ENCODE measurements at regions not wholly inside any gene's neighbourhood (a gene's known extent, or its start where the extent isn't known, plus 50 kb on each side); places are given as distances from the start of the nearest gene placed in this dataset.

GRCh38 chr3:168266335-168266734 lies 170.6 kb upstream of the GOLIM4 start:
- Histone ChIP-seq H3K4me2 (no peak overlapping the region), H3F3A (replicated peaks; ENCODE audit: insufficient read depth) (no peaks in the 10 kb centered on the region), H3K9me2 (no peaks in the 10 kb centered on the region), H3K9me3 (no peaks in the 10 kb centered on the region), H3K4me1 (ENCODE audit: control insufficient read depth in 1 of 2, insufficient read depth in 2 of 2, low read depth in 1 of 2, low read length in 1 of 2) (no peaks in the 10 kb centered on the region), H3K36me3 (replicated peaks in 1 of 2; ENCODE audit: control insufficient read depth in 1 of 2, insufficient read depth in 2 of 2, low read length in 1 of 2) (no peaks in the 10 kb centered on the region), H3K4me3 (ENCODE audit: low read depth in 2 of 2, low read length in 1 of 2) (no peak overlapping the region), H4K20me1 (ENCODE audit: insufficient read depth) (no peaks in the 10 kb centered on the region), H2AFZ (ENCODE audit: low read depth) (no peak overlapping the region), H3K79me2 (ENCODE audit: insufficient read depth) (no peaks in the 10 kb centered on the region), H3K27ac (ENCODE audit: low read depth in 2 of 2, low read length in 1 of 2) (no peak overlapping the region), H3K27me3 (ENCODE audit: insufficient read depth) (no peaks in the 10 kb centered on the region), H3K9ac (no peak overlapping the region)
- POLR2A ChIA-PET: no interaction called here
- no peak for DNase-seq
- no peak for TF ChIP-seq IRF3 (IDR thresholded peaks at IDR 0.05; ENCODE audit: low read depth, low read length)
- no peak for TF ChIP-seq PBX3 (IDR thresholded peaks at IDR 0.05)
- no peak for TF ChIP-seq FOXM1 (IDR thresholded peaks at IDR 0.05; ENCODE audit: low read depth)
- TF ChIP-seq FOXJ3 (CRISPR knock-in tag; IDR thresholded peaks at IDR 0.05): no peak
- TF ChIP-seq GABPA (IDR thresholded peaks at IDR 0.05; ENCODE audit: low read depth): no peak
- no peak for TF ChIP-seq CHD2 (IDR thresholded peaks at IDR 0.05; ENCODE audit: low read length, partially characterized antibody)
- TF ChIP-seq EZH2phosphoT487 (IDR thresholded peaks at IDR 0.05; ENCODE audit: borderline replicate concordance, low read depth): no peak
- TF ChIP-seq SIN3A (IDR thresholded peaks at IDR 0.05; ENCODE audit: borderline replicate concordance, low read depth, low read length): no peak
- TF ChIP-seq NFIC (IDR thresholded peaks at IDR 0.05; ENCODE audit: borderline replicate concordance): no peak
- TF ChIP-seq ZBTB33 (IDR thresholded peaks at IDR 0.05; ENCODE audit: borderline replicate concordance, low read depth): no peak
- TF ChIP-seq YY1 (IDR thresholded peaks at IDR 0.05; ENCODE audit: low read depth): no peak
- TF ChIP-seq GATA2 (CRISPR knock-in tag; IDR thresholded peaks at IDR 0.05): no peak
- TF ChIP-seq ELF1 (IDR thresholded peaks at IDR 0.05): no peak
- WGBS (ENCODE audit: low lambda C conversion rate): 60% methylated on average over 7 of the region's 7 CpGs
- CTCF ChIA-PET: no interaction called here

- H3K9ac ChIP-seq: no peak overlapping the region
- no peak overlapping the region for H3K4me3 ChIP-seq (ENCODE audit: low read depth in 2 of 2, low read length in 1 of 2)
- ChIA-PET CTCF (interaction anchor here (0.9 kb wide), 1 partner anchor 381 kb away, joined by 3 read pairs; no protein-coding TSS in a partner anchor), POLR2A (no interaction called here)
- H3K79me2 ChIP-seq (ENCODE audit: insufficient read depth): no peaks in the 10 kb centered on the region
- no peaks in the 10 kb centered on the region for H3F3A ChIP-seq (replicated peaks; ENCODE audit: insufficient read depth)
- DNase-seq: no peak
- H4K20me1 ChIP-seq (ENCODE audit: insufficient read depth): no peaks in the 10 kb centered on the region
- H3K4me1 ChIP-seq (ENCODE audit: control insufficient read depth in 1 of 2, insufficient read depth in 2 of 2, low read depth in 1 of 2, low read length in 1 of 2): no peaks in the 10 kb centered on the region
- H2AFZ ChIP-seq (ENCODE audit: low read depth): no peak overlapping the region
- H3K9me2 ChIP-seq: no peaks in the 10 kb centered on the region
- no peaks in the 10 kb centered on the region for H3K36me3 ChIP-seq (replicated peaks in 1 of 2; ENCODE audit: control insufficient read depth in 1 of 2, insufficient read depth in 2 of 2, low read length in 1 of 2)
- no peaks in the 10 kb centered on the region for H3K9me3 ChIP-seq
- H3K27ac ChIP-seq (ENCODE audit: low read depth in 2 of 2, low read length in 1 of 2): no peak overlapping the region
- H3K4me2 ChIP-seq: no peak overlapping the region
- TF ChIP-seq CHD2 (IDR thresholded peaks at IDR 0.05; ENCODE audit: low read length, partially characterized antibody) (no peak), PBX3 (IDR thresholded peaks at IDR 0.05) (no peak), GATA2 (CRISPR knock-in tag; IDR thresholded peaks at IDR 0.05) (no peak), NRF1 (IDR thresholded peaks at IDR 0.05; ENCODE audit: low read depth, low read length) (no peak), SIN3A (IDR thresholded peaks at IDR 0.05; ENCODE audit: borderline replicate concordance, low read depth, low read length) (no peak), RAD21 (IDR thresholded peaks at IDR 0.05; ENCODE audit: low read length) (no peak), MAX (IDR thresholded peaks at IDR 0.05; ENCODE audit: low read depth) (no peak), RFX5 (IDR thresholded peaks at IDR 0.05; ENCODE audit: low read length) (no peak), POLR2AphosphoS5 (IDR thresholded peaks at IDR 0.05; ENCODE audit: low read depth, low read length) (no peak)
- no peaks in the 10 kb centered on the region for H3K27me3 ChIP-seq (ENCODE audit: insufficient read depth)
Measured at GRCh38 chr3:168262887-168263286, 167.2 kb upstream of the GOLIM4 start.

Measured in SK-N-SH (cell line).